Tibial nerve (tissue), 4 donors: ENCODE measurements at regions not wholly inside any gene's neighbourhood (a gene's known extent, or its start where the extent isn't known, plus 50 kb on each side); places are given as distances from the start of the nearest gene placed in this dataset.

Experiments used
- CTCF ChIP-seq, 5 experiments: fragments of 200-600 bp in 3 of 5; fragments of 450-650 bp in 2 of 5; sonication (generic) in 3 of 5; IDR thresholded peaks; one replicate each; pipeline ENCODE4 v1.5.1; 2016 to 2019; ENCODE audit warnings: antibody characterized with exemption in 5 of 5, mild to moderate bottlenecking in 3 of 5, moderate library complexity in 2 of 5
- EP300 ChIP-seq, 2 donors: sonication (generic); formaldehyde crosslinking; IDR thresholded peaks; one replicate each; pipeline ENCODE4 v1.6.1; 2017; ENCODE audit warnings: antibody characterized with exemption in 2 of 2, mild to moderate bottlenecking in 1 of 2

- TF ChIP-seq CTCF (IDR thresholded peaks at IDR 0.05): no peak
- no peak for TF ChIP-seq EP300 (IDR thresholded peaks at IDR 0.05)
Observed at GRCh38 chr1:213670692-213671023, 317.1 kb upstream of the PROX1 start.
